T47D (cell line): ENCODE measurements at regions not wholly inside any gene's neighbourhood (a gene's known extent, or its start where the extent isn't known, plus 50 kb on each side); places are given as distances from the start of the nearest gene placed in this dataset.
A peak's percentile ranks its signal among the peaks of the same experiment; 100 is the strongest.

Experiments
- DNase-seq, 2 experiments: peaks; one replicate each; pipeline versions ENCODE4 v3.0.0 to v3.0.0-alpha.2; 2011 to 2012; ENCODE audit warnings: low read depth in 1 of 2, low spot score in 1 of 2
- JUND ChIP-seq: IDR thresholded peaks from 2 replicates; pipeline ENCODE4 v1.6.1; 2012; ENCODE audit warnings: low read depth
- in situ Hi-C: cut with HindIII; loops from 2 replicates; pipeline ENCODE4 v1.10.0; 2016; ENCODE audit warnings: low sequenced_read_pairs, low pct_unique_long_range_greater_than_20kb

DNA sequence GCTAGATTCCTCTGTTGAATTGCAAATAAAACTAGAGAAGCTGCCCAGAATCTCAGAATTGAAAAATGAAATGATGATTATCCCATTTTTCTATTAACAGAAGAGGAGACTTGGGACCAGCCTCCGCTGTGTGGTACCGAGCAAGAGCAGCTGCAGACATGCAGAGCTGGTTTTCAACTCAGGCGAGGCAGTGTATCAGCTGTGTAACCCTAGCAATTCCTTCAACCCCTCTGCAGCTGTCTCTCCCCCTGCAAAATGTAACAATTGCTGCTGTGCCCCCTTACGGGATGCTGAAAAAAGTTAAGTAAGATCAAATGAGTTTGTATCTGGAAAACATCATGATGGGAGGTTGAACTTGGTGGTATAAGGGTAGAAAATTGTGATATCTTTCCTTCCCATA, 98.5 kb upstream of the C3orf80 start:
- in situ Hi-C loops = no loop called here
- no peak for TF ChIP-seq JUND

DNA sequence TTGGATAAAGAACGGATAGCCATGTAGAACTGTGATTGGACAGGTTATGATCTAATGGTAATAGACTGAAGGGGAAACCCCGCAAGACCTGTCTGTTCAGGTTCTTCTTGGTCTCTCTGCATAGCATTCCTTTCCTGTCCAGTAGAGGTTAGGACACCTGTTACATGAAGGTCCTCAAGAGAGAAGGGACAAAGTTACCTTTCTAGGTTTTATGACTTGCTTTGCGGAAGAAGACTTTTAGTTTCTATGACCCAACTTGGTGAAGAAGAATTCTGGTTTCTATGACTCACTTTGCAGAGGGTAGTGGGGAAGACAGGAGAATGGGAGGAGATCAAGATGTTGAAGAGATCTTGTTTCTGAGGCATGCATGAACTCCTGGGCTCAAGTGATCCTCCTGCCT, 97.9 kb upstream of the C3orf80 start:
- TF ChIP-seq JUND = no peak
- peak in 1 of 2 experiments; percentile 61 for DNase-seq
- in situ Hi-C loops = no loop called here

More for the DNA sequence above, 98.5 kb upstream of the C3orf80 start:
- no peak for DNase-seq

DNA sequence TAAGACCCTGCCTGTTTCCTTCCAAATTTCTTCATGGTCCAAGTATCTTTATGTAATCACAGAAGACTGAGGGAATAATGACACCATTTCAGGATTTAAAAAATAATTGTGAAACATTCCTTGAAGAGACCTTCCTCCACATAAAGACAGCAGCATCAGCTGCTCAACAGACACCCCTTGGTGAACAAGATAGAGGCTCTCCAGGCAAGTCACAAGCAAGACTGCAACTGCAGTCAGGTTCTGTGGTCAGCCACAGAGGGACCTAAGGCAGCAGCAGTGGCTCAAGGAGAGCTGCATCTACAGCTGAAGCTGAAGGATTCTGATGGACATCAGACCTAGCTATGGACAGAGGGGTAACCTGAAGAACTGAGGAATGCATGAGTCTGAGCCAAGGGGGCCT, 97.2 kb upstream of the C3orf80 start:
- no peak for TF ChIP-seq JUND
- in situ Hi-C loops = no loop called here
- DNase-seq = no peak

DNA sequence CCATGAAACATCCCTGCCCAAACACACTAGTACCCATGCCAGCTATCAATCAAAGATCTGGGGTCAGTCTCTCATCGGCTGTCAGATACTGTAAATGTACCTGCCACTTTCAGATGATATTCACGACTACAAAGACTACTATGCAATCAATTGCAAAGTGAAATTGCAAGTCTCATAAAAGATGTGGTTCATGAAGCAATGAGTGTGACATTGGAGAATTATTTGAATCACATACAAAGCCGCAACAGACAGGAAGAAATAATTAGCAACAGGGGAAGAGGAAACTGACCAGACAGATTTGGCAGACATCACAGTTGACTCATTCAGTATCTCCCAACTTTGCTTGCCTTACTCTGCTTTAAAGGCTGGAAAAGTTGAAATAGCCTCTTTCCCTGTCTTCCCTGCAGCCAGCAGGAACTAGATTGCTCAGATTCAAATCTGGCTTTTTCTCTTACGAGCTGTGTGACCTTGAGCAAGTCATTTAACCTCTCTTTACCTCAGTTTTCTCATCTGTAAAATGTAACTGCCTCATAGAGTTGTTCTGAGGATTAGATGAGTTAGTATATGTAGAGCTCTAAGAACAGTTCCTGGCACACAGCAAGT, 95.7 kb upstream of the C3orf80 start:
- in situ Hi-C loops = no loop called here
- no peak for DNase-seq
- TF ChIP-seq JUND = no peak

DNA sequence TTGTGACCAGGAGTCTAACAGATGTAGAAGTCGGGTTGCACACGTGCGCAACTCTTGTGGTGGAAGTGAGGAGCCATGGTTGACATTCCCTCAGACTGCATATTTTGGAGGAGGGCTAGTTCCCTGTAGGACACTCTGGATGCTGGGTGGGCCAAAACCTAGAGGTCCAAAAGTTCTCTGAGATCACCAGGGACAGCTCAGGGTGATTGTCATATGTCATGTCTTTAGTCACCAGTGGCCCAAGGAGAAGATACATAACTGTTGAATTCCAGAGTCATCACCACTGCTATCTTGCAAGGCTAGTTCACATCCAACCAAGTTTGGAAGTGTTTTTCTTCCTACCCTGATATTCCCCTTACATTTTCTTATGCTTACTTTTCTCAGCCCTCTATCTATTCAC, 95.2 kb upstream of the C3orf80 start:
- no peak for DNase-seq
- TF ChIP-seq JUND = no peak
- in situ Hi-C loops = no loop called here

DNA sequence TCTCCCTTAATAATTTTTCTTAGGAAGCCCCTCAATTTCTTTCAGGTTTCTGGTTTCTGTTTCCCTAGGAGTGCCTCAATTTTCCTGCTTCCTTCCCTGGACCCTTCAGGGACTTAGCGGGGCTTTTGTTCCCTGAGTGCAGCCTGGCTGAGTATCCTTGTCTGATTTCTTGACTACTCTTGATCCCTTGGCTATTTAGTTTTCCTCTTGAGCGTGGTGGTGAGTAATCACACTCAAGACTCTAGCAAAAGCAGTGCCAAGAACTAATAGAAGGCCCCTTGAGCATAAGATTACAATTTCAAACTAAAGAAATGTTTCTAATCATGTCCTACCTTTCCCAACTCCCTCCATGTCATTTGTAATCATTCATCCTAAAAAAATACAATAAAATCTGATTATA, 94.3 kb upstream of the C3orf80 start:
- DNase-seq = no peak
- no peak for TF ChIP-seq JUND
- in situ Hi-C loops = no loop called here

GRCh38 chr3:160132226-160132625, 93.0 kb upstream of the C3orf80 start:
- in situ Hi-C loops = no loop called here
- DNase-seq = no peak
- no peak for TF ChIP-seq JUND

- in situ Hi-C loops = no loop called here
- TF ChIP-seq JUND = no peak
- peak in 1 of 2 experiments; percentile 38 for DNase-seq
Observed at GRCh38 chr3:160133757-160134156, 91.5 kb upstream of the C3orf80 start.

GRCh38 chr3:160134454-160134853, 90.8 kb upstream of the C3orf80 start:
- in situ Hi-C loops = no loop called here
- TF ChIP-seq JUND = no peak
- DNase-seq = peak in 1 of 2 experiments; percentile 14

DNA sequence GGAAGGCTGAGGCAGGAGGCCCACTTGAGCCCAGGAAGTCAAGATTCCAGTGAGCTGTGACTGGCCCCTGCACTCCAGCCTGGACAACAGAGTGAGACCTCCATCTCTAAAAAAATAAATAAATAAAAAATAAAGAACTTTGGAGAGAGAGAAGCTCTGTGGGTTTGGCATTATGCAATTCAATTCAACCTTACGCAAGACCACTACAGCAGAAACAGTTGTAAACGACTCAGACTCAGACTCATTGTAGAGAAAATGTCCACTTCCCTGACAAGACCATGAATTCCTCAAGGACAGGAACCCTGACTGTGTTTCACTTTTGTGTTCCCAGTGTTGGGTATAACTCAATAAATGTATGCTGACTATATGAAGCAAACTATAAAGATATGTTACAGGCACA, 90.3 kb upstream of the C3orf80 start:
- in situ Hi-C loops = no loop called here
- no peak for TF ChIP-seq JUND
- no peak for DNase-seq

DNA sequence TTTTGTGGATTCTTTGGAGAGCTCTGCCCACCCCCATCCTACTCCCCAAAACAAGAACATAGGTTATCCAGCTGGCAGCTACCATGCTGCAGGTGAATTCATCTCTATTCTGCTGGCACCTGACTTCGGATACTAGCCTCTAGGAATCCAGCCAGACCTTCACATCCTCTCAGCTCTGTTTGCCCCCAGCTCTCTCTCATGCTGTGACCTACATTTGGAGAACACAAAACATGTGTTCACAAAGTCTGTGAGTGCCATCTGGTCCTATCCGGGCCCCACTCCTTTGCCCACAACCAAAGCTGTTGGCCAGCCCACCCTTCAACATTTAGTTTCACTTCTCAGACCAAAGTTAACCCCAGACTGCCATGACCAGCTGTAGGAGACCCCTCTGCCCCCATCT, 89.4 kb upstream of the C3orf80 start:
- DNase-seq = no peak
- in situ Hi-C loops = no loop called here
- no peak for TF ChIP-seq JUND

GRCh38 chr3:160136421-160136820, 88.8 kb upstream of the C3orf80 start:
- no peak for TF ChIP-seq JUND
- in situ Hi-C loops = no loop called here
- no peak for DNase-seq

DNA sequence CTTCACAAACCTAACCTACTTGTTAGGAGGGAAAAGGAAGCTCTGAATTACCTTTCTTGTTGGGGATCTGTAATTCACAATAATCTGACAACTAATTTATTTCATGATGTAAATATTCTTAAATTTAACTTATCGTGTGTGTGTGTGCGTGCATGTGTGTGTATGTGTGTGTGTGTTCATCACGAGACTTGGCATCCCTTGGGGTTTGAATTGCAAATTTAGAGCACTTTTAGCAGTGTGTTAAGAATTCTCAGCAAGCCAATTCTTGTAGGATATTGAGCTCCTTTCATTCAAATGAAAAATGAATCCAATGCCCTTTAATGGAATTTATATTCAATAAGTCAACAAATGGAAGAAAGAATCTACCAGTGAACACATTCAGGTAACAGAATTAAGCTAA, 85.9 kb upstream of the C3orf80 start:
- DNase-seq = no peak
- TF ChIP-seq JUND = no peak
- in situ Hi-C loops = no loop called here

DNA sequence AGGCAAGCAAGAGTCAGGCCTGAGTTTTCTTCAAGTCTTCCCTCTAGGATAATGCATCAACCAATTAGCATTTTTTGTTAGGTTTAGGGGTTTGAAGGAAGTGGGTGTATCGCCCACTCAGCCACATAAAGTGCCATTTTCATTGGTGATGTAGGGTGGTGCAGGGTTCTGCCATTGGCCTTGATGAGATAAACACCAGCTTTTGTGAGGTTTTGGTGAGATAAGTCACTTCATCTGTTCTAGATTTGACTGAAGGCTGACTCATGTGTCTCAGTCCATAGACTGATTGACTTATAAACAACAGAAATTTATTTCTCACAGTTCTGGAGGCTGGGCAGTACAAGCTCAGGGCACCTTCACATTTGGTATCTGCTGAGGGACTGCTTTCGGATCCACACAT, 84.5 kb upstream of the C3orf80 start:
- DNase-seq = no peak
- in situ Hi-C loops = no loop called here
- TF ChIP-seq JUND = no peak
